Fibroblast of mammary gland (primary cell): ENCODE measurements at regions not wholly inside any gene's neighbourhood (a gene's known extent, or its start where the extent isn't known, plus 50 kb on each side); places are given as distances from the start of the nearest gene placed in this dataset.
A peak's percentile ranks its signal among the peaks of the same experiment; 100 is the strongest.

Source experiments
- DNase-seq: peaks from one replicate; pipeline ENCODE4 v3.0.0-alpha.2; 2010; ENCODE audit warnings: low read depth
- H3K4me3 ChIP-seq: 2 replicates; pipeline ENCODE4 v1.5.1; 2011; ENCODE audit warnings: low read depth, mild to moderate bottlenecking, low read length, moderate library complexity; ENCODE audit not compliant: control insufficient read depth
- TF ChIP-seq, protein P1 (sequence below): conservative IDR thresholded peaks from 2 replicates; pipeline ENCODE4 v1.5.1; 2011; ENCODE audit warnings: low read depth, low read length, inconsistent platforms; ENCODE audit not compliant: control insufficient read depth, insufficient read depth

DNA sequence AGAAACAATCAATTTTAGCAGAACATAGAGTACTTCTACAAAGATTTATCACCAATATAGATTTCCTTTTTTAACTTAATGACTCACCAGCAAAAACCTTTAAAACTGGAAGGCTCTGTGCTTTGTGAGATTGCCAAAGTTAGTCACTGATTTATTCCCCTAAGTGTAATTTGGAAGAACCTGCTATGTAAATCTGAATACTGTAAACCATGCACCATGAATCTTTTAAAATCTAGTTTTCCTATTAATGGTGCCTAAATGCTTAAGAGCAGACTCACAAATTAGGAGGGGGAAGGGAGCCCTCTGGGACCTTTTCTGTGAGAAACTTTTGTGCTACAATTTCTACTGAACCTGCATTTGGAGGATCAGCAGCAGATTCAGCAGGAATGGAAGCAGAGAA lies 57.8 kb upstream of the PNRC1 start:
- no peak overlapping the region for H3K4me3 ChIP-seq
- DNase-seq = peak; percentile 96
- TF ChIP-seq, protein P1, sequence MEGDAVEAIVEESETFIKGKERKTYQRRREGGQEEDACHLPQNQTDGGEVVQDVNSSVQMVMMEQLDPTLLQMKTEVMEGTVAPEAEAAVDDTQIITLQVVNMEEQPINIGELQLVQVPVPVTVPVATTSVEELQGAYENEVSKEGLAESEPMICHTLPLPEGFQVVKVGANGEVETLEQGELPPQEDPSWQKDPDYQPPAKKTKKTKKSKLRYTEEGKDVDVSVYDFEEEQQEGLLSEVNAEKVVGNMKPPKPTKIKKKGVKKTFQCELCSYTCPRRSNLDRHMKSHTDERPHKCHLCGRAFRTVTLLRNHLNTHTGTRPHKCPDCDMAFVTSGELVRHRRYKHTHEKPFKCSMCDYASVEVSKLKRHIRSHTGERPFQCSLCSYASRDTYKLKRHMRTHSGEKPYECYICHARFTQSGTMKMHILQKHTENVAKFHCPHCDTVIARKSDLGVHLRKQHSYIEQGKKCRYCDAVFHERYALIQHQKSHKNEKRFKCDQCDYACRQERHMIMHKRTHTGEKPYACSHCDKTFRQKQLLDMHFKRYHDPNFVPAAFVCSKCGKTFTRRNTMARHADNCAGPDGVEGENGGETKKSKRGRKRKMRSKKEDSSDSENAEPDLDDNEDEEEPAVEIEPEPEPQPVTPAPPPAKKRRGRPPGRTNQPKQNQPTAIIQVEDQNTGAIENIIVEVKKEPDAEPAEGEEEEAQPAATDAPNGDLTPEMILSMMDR = no peak

DNA sequence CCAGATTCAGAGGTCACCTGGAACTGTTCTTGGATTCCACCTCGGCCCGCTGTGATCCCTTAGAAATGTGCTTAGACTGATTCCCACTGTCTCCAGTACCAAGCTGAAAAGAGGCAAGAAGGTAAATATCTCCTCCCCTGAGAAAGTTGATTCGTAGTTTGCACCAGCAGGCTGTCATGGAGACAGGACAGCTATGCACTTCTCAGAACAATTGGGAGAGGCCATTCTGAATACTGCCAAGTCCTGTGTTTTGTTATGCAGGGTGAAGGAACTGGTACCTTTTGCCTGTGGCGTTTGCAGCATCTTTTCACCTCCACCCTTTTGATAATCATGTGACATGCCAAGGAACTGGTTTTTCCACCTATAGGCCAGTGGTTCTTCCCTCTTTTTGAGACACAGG lies 58.2 kb upstream of the RNGTT start:
- TF ChIP-seq, protein P1 = no peak
- DNase-seq = no peak
- no peak overlapping the region for H3K4me3 ChIP-seq

DNA sequence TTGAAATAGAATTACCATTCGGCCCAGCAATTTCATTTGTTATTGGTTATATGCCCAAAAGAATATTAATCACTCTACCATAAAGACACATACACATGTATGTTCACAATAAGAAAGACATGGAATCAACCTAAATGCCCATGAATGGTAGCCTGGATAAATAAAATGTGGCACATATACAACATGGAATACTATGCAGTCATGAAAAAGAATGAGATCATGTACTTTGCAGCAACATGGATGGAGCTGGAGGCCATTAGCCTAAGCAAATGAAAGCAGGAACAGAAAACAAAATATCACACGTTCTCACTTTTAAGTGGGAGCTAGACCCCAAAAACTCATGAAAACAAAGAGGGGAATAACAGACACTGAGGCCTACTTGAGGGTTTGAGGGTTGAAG lies 52.6 kb upstream of the RNGTT start:
- TF ChIP-seq, protein P1 = no peak
- DNase-seq = no peak
- H3K4me3 ChIP-seq = no peak overlapping the region

DNA sequence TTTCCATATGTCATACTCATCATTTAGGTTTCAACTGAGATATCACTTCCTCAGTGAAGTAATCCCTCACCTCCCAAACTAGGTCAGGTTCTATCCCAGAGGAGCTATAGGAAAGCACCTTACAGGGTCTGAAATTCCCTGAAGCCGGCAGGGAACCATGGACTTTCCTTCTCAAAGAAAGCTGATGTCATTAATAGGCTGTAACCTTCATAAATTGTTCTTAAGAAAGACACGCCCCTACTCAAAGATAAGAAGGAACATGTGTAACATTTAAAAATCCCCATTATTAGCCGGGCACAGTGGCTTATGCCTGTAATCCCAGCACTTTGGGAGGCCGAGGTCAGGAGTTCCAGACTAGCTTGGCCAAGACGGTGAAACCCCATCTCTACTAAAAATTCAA lies 50.0 kb upstream of the RNGTT start:
- H3K4me3 ChIP-seq = no peak overlapping the region
- TF ChIP-seq, protein P1 = no peak

More for the DNA sequence above, 50.0 kb upstream of the RNGTT start:
- no peak for DNase-seq
